ENCODE measurements at regions not wholly inside any gene's neighbourhood (a gene's known extent, or its start where the extent isn't known, plus 50 kb on each side); places are given as distances from the start of the nearest gene placed in this dataset.
"Not testable (repeated sequence)": the region's sequence is repeated elsewhere in the genome, so short reads cannot be mapped to it uniquely, and the experiment has no call there.

- DNase-seq (ENCODE audit: low read depth): no peak
Observed at GRCh38 chr9:117775591-117775990, 71.4 kb downstream of the TLR4 start.

DNA sequence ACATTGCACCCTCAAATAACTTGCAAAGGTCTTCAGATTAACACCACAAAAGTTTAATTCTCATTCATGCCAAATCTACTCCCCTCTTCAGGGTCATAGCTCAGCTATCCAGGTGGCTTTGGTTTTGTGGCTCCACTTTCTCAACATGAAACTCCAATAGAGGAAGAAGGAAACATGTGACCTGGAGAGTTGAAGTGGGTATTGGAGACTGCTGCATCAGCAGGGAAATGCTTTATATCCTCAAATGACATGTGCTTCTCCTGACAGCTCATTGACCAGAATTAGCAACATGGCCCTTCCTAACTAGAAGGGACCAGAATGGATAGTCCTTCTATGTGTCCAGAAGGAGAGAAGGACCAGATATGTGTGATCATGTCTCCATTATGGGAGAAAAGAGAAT, 73.6 kb downstream of the TLR4 start:
- DNase-seq (ENCODE audit: low read depth): no peak

- peak; percentile 39 for DNase-seq (ENCODE audit: low read depth)
Observed at GRCh38 chr9:117779760-117780159, 75.6 kb downstream of the TLR4 start.

DNA sequence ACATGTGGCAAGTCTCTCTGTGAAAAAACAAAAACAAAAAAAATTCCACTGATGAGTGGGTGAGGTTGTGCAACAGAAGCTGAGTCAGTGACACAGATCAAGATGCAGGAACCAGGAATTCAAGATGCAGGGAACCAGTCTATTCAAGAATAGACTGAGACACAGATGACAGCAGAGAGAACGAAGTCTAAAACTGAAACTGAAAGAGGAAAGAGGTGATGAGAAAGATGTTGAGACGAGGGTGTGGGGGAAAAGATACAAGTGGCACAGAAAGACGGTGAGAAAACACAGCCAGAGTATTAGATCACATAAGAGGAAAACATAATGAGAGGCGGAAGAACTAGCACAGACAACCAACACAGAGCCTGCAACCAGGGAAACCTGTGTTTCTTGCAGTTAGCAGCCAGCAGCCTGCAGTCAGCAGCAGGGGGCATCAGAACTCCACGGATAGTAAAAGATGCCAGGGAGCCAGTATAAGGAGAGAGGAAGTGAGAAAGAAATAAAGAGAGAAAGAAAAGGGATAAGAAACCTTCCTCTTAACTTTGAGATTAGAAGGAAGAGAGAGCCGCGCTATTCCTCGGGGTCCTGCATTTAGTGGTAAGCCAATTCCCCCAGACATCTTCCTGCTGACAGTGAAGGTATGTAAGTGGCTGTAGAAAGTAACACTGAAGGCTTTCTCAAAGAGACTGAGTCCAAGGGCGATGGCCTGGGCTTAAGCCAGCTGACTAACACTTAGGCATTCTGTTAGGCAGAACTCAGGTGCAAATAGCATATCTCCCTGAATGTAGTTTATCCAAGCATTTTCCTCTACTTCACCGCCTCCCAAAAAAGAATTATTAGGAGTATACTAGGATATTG, 79.0 kb downstream of the TLR4 start:
- DNase-seq (ENCODE audit: low read depth): no peak

DNA sequence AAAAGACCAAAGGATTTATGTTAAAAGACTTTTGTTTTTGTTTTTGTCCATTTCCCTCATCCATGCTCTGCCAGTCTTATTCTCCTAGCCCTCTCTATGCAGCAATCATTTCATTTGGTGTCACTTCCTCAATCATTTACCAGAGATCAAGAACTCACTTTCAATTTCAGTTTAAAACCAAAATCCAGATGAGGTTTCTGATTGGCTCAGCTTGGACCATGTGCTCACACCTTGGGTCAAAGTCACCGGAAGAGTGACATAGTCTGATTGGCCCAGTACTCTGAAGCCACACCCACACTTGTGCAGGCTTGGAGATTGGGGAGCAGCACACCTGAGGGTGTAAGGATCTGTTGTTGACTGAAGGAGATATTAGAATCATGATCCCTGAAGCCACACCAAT, 79.6 kb downstream of the TLR4 start:
- DNase-seq (ENCODE audit: low read depth): no peak

DNA sequence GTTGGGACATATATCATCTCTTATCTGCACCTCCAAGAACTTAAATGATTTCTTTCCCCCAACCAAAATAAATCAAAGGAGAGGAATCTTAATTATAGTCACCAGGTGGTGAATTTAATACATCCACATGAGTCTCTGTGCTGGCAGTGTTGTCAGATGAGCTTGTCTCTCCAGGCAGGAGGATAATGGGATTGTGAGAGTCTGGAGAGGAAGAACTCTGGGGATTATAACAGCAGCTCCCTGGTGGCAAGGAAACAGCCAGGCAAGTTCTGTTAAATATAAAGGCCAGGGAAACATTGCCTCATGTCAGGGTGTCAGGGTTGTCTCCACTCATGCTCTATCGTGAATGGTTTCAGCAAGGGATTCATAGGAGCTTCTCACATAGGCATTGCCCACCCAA, 80.8 kb downstream of the TLR4 start:
- DNase-seq (ENCODE audit: low read depth): no peak

- DNase-seq (ENCODE audit: low read depth): no peak
Observed at GRCh38 chr9:117787746-117788145, 83.5 kb downstream of the TLR4 start.

DNA sequence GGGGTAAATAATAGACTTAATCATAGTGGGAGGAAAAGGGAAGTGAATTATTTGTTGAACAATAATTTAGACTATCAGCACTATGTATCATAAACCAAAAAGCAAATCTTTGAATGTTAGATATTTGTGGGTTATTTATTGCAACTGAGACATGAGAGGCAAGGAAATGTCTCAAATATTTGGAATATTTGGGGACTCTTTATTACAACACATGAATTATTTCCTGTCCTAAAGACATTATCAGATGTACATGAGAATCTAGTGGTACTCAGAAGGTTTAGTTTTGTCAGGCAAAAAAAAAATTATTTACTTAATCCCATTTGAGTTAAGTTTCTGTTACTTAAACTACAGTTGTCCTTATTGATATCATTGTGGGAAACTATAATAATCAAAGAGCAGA, 91.1 kb downstream of the TLR4 start:
- DNase-seq (ENCODE audit: low read depth): no peak

DNA sequence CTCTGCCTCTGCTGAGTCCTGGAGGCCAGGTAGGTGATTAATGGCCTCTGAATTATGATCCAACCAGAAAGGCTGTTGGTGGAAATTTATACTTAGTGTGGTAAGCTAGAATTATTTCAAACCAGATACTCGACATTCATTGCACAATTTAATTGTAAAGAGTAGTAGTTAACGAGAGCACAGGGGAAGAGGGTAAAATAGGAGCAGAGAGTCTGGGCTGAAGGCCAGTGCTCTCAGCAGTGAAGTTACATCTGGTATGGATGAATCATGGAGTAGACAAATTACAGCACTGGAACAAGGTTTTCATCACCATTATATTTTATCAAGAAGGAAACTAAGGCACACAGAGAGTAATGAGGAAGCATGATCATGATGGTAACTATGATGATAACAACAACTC, 92.5 kb downstream of the TLR4 start:
- DNase-seq (ENCODE audit: low read depth): no peak

GRCh38 chr9:117800389-117800788, 96.2 kb downstream of the TLR4 start:
- no peak for DNase-seq (ENCODE audit: low read depth)

DNA sequence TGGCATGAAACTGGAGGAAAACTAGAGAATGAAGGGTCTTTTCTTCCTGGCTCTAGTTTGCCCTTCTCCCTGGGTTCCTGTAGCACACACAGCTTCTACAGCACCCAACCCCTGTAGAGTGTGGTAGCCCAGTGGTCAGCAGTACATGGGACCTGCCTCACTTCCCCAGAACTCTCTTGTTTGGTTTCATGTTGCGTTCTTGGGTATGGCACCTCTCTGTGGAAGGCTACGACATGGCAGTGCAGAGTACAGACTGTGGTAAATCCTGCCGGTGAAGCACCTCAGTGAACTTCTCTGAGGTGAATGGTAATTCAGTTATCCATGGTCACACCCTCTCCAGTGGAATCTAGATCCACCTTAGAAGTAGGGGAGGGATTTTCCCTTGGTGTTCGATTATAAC, 105.5 kb downstream of the TLR4 start:
- no peak for DNase-seq (ENCODE audit: low read depth)

GRCh38 chr9:117815315-117815714, 111.1 kb downstream of the TLR4 start:
- DNase-seq (ENCODE audit: low read depth): no peak

GRCh38 chr9:117815948-117816347, 111.7 kb downstream of the TLR4 start:
- no peak for DNase-seq (ENCODE audit: low read depth)

- no peak for DNase-seq (ENCODE audit: low read depth)
Observed at GRCh38 chr9:117821954-117822353, 117.8 kb downstream of the TLR4 start.

- no peak for DNase-seq (ENCODE audit: low read depth)
Observed at GRCh38 chr9:117823576-117823975, 119.4 kb downstream of the TLR4 start.

DNA sequence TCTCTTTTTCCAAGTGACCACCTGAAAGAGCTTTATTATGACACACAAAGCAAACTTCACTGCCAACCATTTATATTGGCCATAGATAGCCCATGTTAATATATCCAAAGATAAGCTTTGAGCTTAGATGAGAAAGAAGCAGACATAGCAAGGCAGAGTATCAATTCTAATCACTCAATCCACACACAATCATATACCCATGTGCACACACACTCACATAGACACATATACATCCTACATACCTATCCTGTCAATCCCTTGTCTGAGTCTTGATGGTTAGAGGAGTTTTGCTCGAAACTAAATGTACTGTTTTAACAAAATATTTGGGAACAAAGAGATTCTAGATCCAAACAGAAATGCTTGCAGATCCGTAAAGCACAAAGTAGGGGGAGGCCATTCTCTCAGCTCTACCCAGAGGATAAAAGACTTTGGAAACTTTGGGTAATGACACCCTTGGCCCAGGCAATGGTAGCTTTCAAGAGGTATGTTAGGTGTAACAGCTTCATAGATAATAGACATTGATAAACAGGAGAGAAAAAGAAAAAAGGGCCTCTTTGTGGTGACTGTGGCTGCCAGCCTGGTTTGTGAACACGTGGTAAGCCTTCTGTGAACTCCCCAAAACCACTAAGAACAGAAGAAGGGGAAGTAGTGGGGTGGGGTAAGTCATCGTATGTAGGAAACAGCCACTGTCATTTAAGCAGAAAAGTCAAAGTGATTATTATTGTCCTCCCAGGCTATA, 121.6 kb downstream of the TLR4 start:
- no peak for DNase-seq (ENCODE audit: low read depth)

- no peak for DNase-seq (ENCODE audit: low read depth)
Observed at GRCh38 chr9:117826837-117827236, 122.6 kb downstream of the TLR4 start.

DNA sequence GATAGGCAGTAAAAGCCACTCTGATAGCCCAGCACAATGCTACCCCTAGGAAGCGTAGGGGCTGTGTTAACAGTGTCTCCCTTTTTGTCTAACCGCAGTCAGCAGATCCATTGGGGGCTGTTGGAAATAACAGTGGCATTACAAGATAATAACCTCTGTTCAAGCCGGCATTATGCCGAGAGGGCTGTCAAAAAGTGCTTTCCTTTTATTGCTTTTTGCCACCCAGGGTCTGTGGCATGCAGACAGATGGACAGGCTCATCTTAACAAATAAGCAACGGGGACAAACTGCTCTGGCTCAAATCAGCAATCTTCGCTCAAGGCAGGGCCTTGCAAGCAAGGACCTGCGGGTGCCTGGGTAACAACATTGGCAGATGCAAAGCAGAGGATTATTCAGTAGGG, 123.3 kb downstream of the TLR4 start:
- DNase-seq (ENCODE audit: low read depth): no peak

- no peak for DNase-seq (ENCODE audit: low read depth)
Observed at GRCh38 chr9:117828466-117828865, 124.3 kb downstream of the TLR4 start.

DNA sequence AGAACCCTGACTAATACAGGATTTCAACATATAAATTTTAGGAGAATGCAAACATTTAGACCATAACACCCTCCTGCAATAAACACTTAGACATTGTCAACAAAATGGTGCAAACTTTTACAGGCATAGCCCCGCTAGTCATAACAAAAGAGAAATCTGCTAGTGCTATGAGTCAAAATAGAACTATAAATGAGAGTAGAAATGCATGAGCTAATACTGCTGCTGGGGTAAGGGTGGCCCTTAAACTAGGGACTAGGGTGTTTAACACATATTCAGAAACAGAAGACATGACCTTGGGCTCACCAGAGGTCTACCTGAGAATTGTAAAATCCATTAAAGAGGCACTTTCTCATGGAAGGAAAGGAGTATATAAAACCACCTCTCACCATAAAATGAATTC, 131.6 kb downstream of the TLR4 start:
- no peak for DNase-seq (ENCODE audit: low read depth)

DNA sequence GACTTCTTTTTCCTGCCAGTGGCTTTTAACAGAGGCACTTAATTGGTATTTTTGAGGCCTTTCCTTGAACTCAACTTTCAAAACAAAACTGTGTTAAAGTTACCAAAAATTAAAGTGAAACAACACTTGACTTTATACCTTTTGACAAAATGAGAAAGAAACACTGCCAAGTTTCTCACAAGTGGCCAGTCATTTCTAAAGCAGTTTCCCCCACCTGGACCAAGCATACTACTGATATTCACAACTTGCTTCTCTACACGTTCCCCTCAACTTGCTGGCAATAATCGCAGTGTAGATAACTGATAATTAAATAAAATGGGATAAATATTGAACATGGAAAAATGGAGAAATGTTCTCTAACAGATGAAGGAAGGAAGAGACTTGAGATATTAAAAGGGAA, 135.7 kb downstream of the TLR4 start:
- DNase-seq (ENCODE audit: low read depth): no peak

DNA sequence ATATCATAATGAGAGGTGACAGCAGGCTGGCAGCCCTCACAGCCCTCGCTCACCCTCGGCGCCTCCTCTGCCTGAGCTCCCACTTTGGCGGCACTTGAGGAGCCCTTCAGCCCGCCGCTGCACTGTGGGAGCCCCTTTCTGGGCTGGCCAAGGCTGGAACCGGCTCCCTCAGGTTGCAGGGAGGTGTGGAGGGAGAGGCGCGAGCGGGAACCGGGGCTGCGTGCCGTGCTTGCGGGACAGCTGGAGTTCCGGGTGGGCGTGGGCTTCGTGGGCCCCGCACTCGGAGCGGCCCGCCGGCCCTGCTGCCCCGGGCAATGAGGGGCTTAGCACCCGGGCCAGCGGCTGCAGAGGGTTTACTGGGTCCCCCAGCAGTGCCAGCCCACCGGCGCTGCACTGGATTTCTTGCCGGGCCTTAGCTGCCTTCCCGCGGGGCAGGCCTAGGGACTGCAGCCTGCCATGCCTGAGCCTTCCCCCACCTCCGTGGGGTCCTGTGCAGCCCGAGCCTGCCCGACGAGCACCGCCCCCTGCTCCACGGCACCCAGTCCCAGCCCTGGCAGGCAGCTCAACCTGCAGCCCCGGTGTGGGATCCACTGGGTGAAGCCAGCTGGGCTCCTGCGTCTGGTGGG, 147.7 kb downstream of the TLR4 start:
- DNase-seq (ENCODE audit: low read depth): not testable (repeated sequence)

DNA sequence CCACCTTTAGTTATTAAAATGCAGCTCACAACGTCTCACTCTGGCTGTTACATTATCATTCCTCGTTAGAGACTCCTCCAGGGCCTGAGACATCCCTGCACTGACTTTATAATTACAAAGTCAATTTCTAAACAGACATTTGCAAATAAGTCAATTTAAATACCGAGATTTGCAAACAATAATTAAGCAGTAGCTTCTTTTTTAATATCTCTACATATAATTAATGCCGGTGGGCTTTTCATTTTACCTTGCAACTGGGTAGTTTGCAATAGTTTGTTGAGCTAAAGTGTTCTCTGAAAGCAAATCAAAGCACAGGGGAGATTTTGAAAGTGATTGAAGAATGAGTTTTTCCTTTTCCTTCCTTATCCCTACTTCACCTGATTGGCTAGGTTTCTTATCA, 154.4 kb downstream of the TLR4 start:
- no peak for DNase-seq (ENCODE audit: low read depth)

All from CMK (cell line).